ENCODE measurements at regions not wholly inside any gene's neighbourhood (a gene's known extent, or its start where the extent isn't known, plus 50 kb on each side); places are given as distances from the start of the nearest gene placed in this dataset.

DNA sequence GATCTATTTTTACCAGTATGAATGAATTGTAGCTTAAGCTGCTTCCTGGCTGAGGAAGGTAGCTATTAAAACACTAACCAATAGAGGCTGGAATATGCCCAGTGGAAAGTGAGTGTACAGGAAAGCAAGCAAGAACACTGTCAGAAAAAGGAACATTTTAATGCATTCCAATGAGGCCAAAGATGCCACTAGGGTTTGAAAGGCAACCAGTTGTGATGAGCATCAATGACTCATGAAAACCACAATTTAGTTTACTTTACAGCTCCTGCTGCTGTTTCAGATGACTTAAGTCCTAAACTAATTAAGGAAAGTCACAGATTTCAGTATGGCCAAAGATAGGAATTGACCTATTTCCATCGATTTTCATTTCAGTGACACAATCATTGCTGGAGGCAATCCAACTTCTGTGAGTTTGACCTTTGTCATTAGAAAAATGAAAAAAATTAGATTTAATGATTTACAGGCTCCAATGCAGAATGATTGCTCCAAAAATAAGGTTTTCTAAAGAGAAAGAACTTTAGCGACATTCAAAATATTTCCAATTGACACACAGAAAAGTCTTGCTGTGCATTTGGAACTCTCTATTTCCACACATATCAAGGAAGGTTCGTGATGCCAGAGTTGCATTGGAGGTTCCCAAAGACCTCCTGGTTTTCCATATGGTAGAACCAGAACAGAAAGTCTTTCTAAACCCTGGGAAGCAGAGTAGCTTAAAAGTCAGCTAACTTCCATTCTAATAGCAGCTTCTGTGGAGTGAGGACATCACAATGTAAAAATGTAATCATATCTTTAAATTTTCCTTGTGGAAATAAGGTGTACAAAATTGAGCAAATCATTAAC is 103.0 kb downstream of the SUCNR1 start:
- Histone ChIP-seq H3K27ac (ENCODE audit: insufficient read length, low read depth, low read length) (no peak overlapping the region), H3K18ac (ENCODE audit: insufficient read length, low read depth, low read length) (no peak overlapping the region)
- no CpG with 5 or more reads among the region's 3 CpGs for WGBS (ENCODE audit: extremely low coverage, insufficient read length, low lambda C conversion rate)

More for the DNA sequence above, 103.0 kb downstream of the SUCNR1 start:
- no peak overlapping the region for H4K5ac ChIP-seq (ENCODE audit: insufficient read length, low read depth, low read length)
- no peak overlapping the region for H4K91ac ChIP-seq (ENCODE audit: insufficient read length, low read depth, low read length)
- H4K20me1 ChIP-seq (ENCODE audit: control insufficient read depth, insufficient read depth, insufficient read length) = no peaks in the 10 kb centered on the region
- Mint-ChIP-seq H3K4me1 (peaks cover 5 to 11% of the 10 kb centered on the region in 2 experiments; a peak in 3 of 4 replicates), H3K27ac (no peak overlapping the region), H3K4me3 (no peak overlapping the region), H3K36me3 (ENCODE audit: insufficient read depth in 1 of 3, low read depth in 3 of 3) (no peaks in the 10 kb centered on the region; a peak in 1 of 7 replicates), H3K27me3 (ENCODE audit: low read depth) (no peaks in the 10 kb centered on the region), H3K9me3 (no peaks in the 10 kb centered on the region; a peak in 2 of 5 replicates)
- no peak overlapping the region for H2BK5ac ChIP-seq (ENCODE audit: insufficient read length, low read length)
- H4K8ac ChIP-seq (replicated peaks; ENCODE audit: insufficient read length, low read depth, low read length) = no peak overlapping the region
- no peak overlapping the region for H3K4ac ChIP-seq (ENCODE audit: low read depth, low read length)
- H2BK15ac ChIP-seq (ENCODE audit: low read depth, low read length) = no peak overlapping the region
- no peak overlapping the region for H2AK5ac ChIP-seq (ENCODE audit: insufficient read length, low read length)
- H3K14ac ChIP-seq (ENCODE audit: insufficient read depth, low read length) = no peak overlapping the region
- no peak for DNase-seq
- no peaks in the 10 kb centered on the region for H3K4me1 ChIP-seq (ENCODE audit: insufficient read depth, low read length)
- H3K79me2 ChIP-seq (ENCODE audit: insufficient read depth, low read length) = no peaks in the 10 kb centered on the region
- no peak overlapping the region for H3K56ac ChIP-seq (ENCODE audit: insufficient read length, low read depth, low read length)
- TF ChIP-seq, protein P1, sequence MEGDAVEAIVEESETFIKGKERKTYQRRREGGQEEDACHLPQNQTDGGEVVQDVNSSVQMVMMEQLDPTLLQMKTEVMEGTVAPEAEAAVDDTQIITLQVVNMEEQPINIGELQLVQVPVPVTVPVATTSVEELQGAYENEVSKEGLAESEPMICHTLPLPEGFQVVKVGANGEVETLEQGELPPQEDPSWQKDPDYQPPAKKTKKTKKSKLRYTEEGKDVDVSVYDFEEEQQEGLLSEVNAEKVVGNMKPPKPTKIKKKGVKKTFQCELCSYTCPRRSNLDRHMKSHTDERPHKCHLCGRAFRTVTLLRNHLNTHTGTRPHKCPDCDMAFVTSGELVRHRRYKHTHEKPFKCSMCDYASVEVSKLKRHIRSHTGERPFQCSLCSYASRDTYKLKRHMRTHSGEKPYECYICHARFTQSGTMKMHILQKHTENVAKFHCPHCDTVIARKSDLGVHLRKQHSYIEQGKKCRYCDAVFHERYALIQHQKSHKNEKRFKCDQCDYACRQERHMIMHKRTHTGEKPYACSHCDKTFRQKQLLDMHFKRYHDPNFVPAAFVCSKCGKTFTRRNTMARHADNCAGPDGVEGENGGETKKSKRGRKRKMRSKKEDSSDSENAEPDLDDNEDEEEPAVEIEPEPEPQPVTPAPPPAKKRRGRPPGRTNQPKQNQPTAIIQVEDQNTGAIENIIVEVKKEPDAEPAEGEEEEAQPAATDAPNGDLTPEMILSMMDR (conservative IDR thresholded peaks at IDR 0.05) = no peak
- no peaks in the 10 kb centered on the region for H3K79me1 ChIP-seq (ENCODE audit: insufficient read depth, low read depth, low read length, poor library complexity, severe bottlenecking)
- no peak overlapping the region for H3K23ac ChIP-seq (ENCODE audit: insufficient read length, low read depth, low read length)
- H2AFZ ChIP-seq (ENCODE audit: low read length) = no peak overlapping the region
- no peak overlapping the region for H3K4me2 ChIP-seq (ENCODE audit: insufficient read depth, insufficient read length, low read length)
- no peak overlapping the region for H3K9ac ChIP-seq (ENCODE audit: extremely low read depth, insufficient read length, low read length)
- H3K23me2 ChIP-seq (ENCODE audit: insufficient read length, low read depth, low read length, poor library complexity, severe bottlenecking) = no peaks in the 10 kb centered on the region
- H3K27me3 ChIP-seq (ENCODE audit: insufficient read depth, low read length) = no peaks in the 10 kb centered on the region
- no peaks in the 10 kb centered on the region for H3K9me3 ChIP-seq (ENCODE audit: control insufficient read depth, low read depth, low read length)
- H2BK120ac ChIP-seq (ENCODE audit: low read depth, low read length, poor library complexity, severe bottlenecking) = no peak overlapping the region
- no peak overlapping the region for H2BK12ac ChIP-seq (ENCODE audit: insufficient read length, low read depth, low read length)
- no peak overlapping the region for H3T11ph ChIP-seq (ENCODE audit: low read length)
- H2BK20ac ChIP-seq (ENCODE audit: low read depth, low read length, poor library complexity, severe bottlenecking) = no peak overlapping the region

All from H9 (cell line).